Endothelial cell of hepatic sinusoid (primary cell): ENCODE measurements at regions not wholly inside any gene's neighbourhood (a gene's known extent, or its start where the extent isn't known, plus 50 kb on each side); places are given as distances from the start of the nearest gene placed in this dataset.

Source experiments
- in situ Hi-C: cut with HindIII; loops from 2 replicates; pipeline ENCODE4 v1.10.0; 2017; ENCODE audit warnings: low sequenced_read_pairs

DNA sequence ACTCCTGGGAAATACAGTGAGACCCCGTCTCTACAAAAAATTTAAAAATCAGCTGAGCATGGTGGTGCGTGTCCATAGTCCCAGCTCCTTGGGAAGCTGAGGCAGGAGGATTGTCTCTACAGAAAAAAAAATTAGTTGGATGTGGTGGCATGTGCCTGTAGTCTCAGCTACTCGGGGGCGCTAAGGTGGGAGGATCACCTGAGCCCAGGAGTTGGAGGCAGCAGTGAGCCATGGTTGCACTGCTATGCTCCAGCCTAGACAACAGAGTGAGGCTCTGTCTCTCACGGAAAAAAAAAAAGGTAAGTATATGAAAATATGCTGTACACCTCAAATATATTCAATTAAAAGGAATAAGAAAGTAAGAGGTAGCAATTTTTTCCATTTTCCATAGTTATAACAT lies 92.5 kb upstream of the TGIF1 start:
- in situ Hi-C loops: no loop called here

DNA sequence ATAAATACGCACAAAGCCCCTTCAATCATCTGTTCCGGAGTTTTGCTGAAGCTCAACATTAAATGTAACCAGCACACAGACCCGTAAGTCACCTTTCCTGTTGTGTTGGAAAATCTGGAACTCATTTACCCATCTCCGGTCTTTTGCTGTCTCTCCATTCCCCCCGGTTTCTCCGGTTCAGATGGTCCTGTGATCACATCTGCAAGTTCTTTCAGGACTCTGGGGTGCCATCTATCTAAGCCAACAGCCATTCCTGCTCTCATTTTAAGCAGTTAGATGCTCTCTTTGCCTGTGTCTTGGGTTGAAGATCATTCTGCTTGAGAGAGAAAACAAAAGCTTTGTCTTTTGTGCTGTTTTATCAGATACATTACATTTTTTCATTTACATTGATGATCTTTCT lies 91.7 kb upstream of the TGIF1 start:
- in situ Hi-C loops: no loop called here

- in situ Hi-C loops: no loop called here
These were observed 89.8 kb upstream of the TGIF1 start for GRCh38 chr18:3360211-3360610.

DNA sequence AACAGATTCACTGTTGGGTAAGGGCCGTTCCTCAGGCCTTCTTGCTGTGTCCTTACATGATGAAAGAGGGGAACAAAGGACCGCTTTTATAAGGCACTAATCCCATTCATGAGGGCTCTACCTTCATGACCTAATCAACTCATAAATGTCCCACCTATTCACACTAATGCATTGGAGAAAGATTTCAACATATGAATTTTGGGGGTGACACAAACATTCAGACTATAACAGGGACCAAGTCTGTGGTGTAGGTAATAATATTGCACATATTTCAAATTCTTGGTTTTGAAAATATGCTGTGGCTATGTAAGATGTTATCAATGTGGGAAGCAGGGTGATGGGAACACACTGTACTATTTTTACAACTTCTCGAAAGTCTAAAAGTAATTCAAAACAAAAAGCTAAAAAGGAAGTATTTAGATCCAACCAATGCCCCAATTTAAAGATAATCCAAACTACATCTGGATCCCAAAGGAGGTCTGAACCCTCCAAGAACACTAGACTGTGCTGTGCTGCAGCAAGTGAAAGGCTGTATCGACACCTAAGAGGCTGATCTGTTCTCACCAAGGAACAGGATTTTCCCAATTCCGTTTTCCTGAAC lies 82.4 kb upstream of the TGIF1 start:
- in situ Hi-C loops: no loop called here

GRCh38 chr18:3368193-3368592 lies 81.8 kb upstream of the TGIF1 start:
- in situ Hi-C loops: no loop called here

- in situ Hi-C loops: no loop called here
These were observed 70.3 kb upstream of the TGIF1 start for GRCh38 chr18:3379685-3380084.

GRCh38 chr18:3380384-3380961 lies 69.5 kb upstream of the TGIF1 start:
- in situ Hi-C loops: no loop called here

- in situ Hi-C loops: no loop called here
These were observed 66.5 kb upstream of the TGIF1 start for GRCh38 chr18:3383381-3383915.

GRCh38 chr18:3384664-3385563 lies 65.1 kb upstream of the TGIF1 start:
- in situ Hi-C loops: no loop called here

DNA sequence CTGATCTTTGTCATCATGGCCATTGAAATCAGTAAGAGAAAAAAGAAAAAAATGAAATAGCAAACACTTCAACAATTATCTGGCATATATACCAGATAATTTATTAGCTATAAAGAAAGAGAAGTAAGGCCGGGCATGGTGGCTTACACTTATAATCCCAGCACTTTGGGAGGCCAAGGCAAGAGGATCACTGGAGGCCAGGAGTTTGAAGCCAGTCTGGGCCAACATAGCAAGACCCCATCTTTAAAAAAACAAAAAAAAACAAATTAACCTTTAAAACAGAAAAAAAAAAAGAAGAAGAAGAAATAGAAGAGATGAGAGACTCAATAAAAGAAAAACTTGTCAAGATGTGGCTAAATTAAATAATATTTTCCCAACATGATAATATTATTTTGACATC lies 61.6 kb upstream of the TGIF1 start:
- in situ Hi-C loops: no loop called here

DNA sequence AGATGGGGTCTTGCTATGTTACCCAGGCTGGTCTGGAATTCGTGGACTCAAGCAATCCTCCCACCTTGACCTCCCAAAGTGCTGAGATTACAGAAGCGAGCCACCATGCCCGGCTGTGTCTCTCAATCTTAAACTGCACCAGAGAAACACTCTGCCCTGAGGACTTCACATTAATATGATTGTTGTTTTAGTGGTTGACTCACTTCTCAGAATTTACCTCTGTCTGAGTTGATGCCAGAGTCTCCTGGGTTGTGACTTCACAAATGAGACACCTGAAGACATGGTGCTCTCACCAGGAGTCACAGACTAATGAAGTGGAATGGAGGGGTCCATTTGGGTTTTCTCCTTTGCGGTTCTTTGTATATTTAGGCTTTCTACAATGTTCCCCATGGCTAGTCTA lies 61.0 kb upstream of the TGIF1 start:
- in situ Hi-C loops: no loop called here

DNA sequence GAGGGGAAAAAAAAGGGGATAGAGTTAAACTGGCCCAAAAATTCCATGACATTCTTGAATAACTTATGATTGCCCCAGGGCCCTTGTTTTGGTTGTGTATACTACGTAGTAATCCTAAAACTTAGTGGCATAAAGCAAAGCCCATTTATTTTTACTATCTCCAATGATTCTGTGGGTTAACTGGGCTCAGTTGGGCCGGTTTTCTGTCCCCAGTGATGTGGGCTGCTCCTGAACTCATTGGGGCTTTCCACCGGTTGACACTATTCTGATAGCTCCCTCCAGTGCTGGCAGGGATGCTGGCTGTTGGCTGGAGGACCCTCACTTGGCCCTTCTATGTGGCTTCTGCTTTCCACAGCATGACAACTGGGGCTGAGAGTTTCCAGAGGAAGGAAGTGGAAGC lies 60.0 kb upstream of the TGIF1 start:
- in situ Hi-C loops: loop anchor here (5.0 kb wide), 1 partner anchor 62 kb away; the partner anchor contains the start of gene TGIF1

DNA sequence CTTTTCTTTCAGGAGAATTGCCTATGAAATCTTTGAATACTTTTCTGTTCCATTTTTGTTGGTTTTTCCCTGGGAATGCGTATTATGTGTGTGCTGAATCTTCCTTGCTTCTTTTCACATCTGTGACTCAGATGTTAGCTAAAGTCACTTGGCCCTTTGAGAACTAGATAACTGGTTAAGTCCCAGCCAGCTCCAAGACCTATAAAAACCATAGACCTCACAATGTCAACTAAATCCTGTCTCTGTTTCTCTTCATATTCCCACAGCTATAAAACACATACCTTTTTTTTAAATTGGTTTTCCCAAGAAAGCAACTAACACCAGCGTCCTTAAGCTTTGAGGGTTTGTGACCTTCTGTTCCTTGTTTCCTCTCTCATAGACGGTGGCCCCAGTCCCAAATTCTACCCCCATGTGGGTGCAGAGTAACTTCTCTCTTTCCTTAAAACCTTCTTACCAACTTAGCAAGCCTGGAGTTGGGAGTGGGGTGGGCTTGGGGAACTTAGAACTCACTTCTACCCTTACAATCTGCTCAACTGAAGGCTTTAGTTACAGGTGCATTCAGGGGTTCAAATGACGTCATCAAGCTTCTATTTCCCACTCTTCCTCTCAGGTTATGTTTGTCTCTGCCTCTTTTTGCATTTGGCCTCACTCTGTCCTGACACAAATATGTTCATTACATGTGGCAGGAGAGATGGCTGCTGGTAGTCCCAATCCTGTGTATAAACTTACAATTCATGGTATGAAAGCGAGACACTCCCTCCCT lies 58.1 kb upstream of the TGIF1 start:
- in situ Hi-C loops: loop anchor here (5.0 kb wide), 1 partner anchor 60 kb away; the partner anchor contains the start of gene TGIF1

GRCh38 chr18:3392467-3392855 lies 57.5 kb upstream of the TGIF1 start:
- in situ Hi-C loops: loop anchor here (5.0 kb wide), 1 partner anchor 60 kb away; the partner anchor contains the start of gene TGIF1

GRCh38 chr18:3394648-3395047 lies 55.3 kb upstream of the TGIF1 start:
- in situ Hi-C loops: loop anchor here (5.0 kb wide), 1 partner anchor 58 kb away; the partner anchor contains the start of gene TGIF1

DNA sequence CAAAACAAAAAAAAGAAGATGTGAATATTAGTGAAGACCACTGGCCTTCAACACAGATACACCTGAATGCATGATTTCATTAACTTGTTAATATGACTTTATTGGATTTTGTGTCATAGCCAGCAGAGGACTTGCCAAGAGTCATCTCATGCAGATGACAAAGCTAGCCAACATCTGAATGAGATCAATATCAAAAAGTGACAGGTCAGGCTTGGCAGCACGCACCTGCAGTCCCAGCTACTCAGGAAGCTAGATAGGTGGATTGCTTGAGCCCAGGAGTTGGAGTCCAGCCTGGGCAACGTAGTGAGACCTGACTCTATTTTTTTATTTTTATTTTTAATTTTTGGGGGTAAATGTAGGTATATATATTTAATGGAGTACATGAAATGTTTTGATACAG lies 54.5 kb upstream of the TGIF1 start:
- in situ Hi-C loops: no loop called here

- in situ Hi-C loops: no loop called here
These were observed 52.8 kb upstream of the TGIF1 start for GRCh38 chr18:3397031-3397750.

- in situ Hi-C loops: no loop called here
These were observed 52.2 kb upstream of the TGIF1 start for GRCh38 chr18:3397786-3398185.
